ENCODE measurements at regions not wholly inside any gene's neighbourhood (a gene's known extent, or its start where the extent isn't known, plus 50 kb on each side); places are given as distances from the start of the nearest gene placed in this dataset.

- TF ChIP-seq CTCF (conservative IDR thresholded peaks at IDR 0.05) (no peak), EZH2 (IDR thresholded peaks at IDR 0.05; ENCODE audit: low read depth) (no peak)
Observed at GRCh38 chr5:118185018-118185417, 803.3 kb downstream of the DTWD2 start.
